ENCODE measurements at regions not wholly inside any gene's neighbourhood (a gene's known extent, or its start where the extent isn't known, plus 50 kb on each side); places are given as distances from the start of the nearest gene placed in this dataset.

DNA sequence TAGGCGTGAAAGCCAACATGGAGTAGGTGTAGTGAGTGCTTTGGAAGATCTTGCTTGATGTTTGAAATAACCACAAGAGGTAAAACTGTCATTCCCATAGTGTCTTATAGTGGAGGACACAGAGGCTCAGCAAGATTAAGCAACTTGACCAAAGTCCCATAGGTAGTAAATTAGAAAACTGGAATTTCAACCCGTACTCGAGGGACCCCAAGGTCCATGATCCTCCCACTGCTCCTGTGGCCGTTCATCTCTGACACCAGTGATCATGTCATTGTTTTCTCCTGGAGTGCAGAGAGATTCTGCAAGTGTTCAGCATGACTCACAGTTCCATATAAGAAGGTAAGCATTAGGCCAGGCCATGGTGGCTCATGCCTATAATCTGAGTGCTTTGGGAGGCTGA, 126.9 kb downstream of the FGF9 start:
- Mint-ChIP-seq H3K27me3 (peaks cover 14% of the 10 kb centered on the region), H3K4me3 (no peak overlapping the region), H3K4me1 (no peaks in the 10 kb centered on the region), H3K27ac (no peak overlapping the region), H3K36me3 (ENCODE audit: low read depth) (peaks cover 2% of the 10 kb centered on the region)
- H3K9me3 ChIP-seq (ENCODE audit: control insufficient read depth, low read length, poor library complexity, severe bottlenecking): no peaks in the 10 kb centered on the region
- no peak for ATAC-seq
- no peak for DNase-seq

DNA sequence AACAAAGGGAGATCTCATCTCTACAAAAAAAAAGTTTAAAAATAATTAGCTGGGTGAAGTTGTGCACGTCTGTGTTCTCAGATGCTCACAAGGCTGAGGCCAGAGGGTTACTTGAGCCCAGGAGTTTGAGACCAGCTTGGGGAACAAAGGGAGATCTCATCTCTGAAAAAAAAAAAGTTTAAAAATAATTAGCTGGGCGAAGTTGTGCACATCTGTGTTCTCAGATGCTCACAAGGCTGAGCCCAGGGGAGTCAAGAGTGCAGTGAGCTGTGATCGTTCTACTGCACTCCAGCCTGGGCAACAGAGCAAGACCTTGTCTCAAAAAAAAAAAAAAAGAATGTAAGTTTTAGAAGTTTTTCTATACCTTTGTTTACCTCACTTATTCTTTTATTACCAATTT, 127.3 kb downstream of the FGF9 start:
- no peak for DNase-seq
- Mint-ChIP-seq H3K4me3 (no peak overlapping the region), H3K27me3 (peaks cover 14% of the 10 kb centered on the region), H3K36me3 (ENCODE audit: low read depth) (peaks cover 2% of the 10 kb centered on the region), H3K4me1 (no peaks in the 10 kb centered on the region), H3K27ac (no peak overlapping the region)
- H3K9me3 ChIP-seq (ENCODE audit: control insufficient read depth, low read length, poor library complexity, severe bottlenecking): no peaks in the 10 kb centered on the region
- no peak for ATAC-seq

DNA sequence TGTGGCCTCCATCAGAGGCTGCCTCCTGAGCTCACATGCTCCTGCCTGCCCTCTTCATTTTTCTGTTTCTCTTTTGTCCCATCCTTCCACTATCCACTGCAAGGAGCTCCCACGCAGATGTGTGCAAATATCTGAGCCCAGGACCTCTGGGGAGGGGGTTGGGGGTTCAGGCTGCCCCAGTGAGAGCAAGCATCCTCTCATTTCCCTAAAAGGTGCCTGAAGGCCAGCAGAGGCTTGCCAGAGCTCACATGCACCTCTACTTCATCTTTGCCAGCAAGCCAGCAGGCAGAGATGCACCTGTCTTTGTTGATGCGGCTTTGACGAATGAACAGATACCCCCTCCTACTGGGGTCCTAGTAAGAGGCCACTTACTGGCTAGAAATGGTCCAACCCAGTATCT, 128.8 kb downstream of the FGF9 start:
- no peaks in the 10 kb centered on the region for H3K9me3 ChIP-seq (ENCODE audit: control insufficient read depth, low read length, poor library complexity, severe bottlenecking)
- Mint-ChIP-seq H3K27me3 (peaks cover 14% of the 10 kb centered on the region), H3K4me3 (no peak overlapping the region), H3K36me3 (ENCODE audit: low read depth) (peaks cover 2% of the 10 kb centered on the region), H3K27ac (no peak overlapping the region), H3K4me1 (no peaks in the 10 kb centered on the region)
- DNase-seq (no peak), ATAC-seq (no peak)

DNA sequence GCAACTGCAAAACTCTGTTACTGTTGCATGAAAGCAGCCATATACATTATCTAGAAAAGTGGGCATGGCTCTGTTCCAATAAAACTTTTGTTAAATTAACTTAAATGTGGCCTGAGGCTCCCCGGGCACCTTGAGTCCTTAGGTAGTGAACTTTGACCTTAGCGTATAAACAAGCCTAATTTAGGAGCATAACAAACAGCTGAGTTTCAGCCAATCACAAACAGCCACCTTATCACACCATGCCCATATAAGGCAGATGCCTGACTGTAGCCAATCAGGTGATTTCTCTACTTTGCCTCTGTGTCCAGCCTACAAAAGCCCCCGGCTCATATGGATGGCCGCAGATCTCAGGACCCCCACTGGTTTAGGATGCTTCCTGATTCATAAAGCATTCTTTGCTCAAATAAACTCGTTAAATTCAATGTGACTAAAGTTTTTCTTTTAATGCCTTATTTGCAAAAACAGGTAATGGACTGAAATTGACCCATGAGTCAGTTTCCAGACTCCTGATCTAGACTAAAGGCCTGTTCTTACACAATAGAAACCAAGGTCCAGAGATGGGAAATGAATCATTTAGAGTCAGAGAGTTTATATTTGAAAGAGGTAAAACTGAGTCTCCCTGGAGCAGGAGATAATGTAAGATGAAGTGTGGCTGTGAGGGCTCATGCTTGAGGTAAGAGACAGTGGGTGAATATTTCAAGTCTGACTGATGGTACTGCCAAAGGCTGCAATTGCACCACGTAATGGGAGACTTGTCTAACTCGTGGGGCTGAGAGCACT, 130.2 kb downstream of the FGF9 start:
- H3K27me3 Mint-ChIP-seq: peaks cover 2% of the 10 kb centered on the region
- no peaks in the 10 kb centered on the region for H3K4me1 Mint-ChIP-seq
- DNase-seq (no peak), ATAC-seq (no peak)
- no peak overlapping the region for H3K27ac Mint-ChIP-seq
- no peaks in the 10 kb centered on the region for H3K9me3 ChIP-seq (ENCODE audit: control insufficient read depth, low read length, poor library complexity, severe bottlenecking)
- H3K36me3 Mint-ChIP-seq (ENCODE audit: low read depth): peaks cover 2% of the 10 kb centered on the region
- no peak overlapping the region for H3K4me3 Mint-ChIP-seq

DNA sequence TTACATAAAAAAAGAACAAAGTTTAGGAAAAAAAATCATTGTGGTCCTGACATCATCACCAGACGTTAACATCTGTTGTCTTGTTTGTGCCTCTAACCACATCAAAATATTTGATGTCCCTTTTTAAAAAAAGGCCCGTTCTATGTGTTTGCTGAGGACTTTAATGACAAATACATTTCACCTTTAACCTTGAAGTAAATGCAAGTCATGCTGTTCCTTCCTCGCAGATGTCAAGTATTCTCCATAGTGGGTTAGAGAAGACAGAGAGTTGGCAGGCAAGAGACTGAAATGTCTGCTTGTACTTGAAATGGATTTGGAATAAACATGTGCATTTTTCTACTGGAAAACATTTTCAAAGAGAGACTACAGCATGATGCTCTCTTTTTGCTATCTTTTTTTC, 134.9 kb downstream of the FGF9 start:
- Mint-ChIP-seq H3K36me3 (ENCODE audit: low read depth) (peaks cover 4% of the 10 kb centered on the region), H3K27ac (no peak overlapping the region), H3K4me3 (no peak overlapping the region), H3K27me3 (peaks cover 19% of the 10 kb centered on the region), H3K4me1 (peaks cover 3% of the 10 kb centered on the region)
- no peaks in the 10 kb centered on the region for H3K9me3 ChIP-seq (ENCODE audit: control insufficient read depth, low read length, poor library complexity, severe bottlenecking)
- ATAC-seq (no peak), DNase-seq (no peak)

DNA sequence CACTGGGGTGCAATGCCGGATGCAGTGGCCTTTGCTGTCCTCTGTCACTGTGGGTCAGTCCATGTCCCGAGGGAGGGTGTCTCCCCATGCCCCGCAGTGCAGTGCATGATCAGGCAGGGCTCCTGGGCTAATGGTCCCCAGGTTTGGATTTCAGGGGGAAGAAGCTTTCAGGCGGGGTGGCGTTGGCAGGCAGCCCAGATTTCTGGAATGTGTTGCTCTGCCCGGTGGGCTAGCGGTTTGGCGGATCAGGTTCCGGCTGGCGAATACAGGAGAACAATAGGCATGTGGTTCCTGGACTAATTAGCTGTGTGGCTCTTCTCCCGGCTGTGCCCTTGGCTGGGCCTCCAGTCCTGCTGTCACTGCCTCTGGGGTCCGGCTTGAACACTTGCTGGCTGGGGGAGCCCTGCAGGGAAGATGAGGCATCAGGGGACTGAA, 141.3 kb downstream of the FGF9 start:
- no peak for ATAC-seq
- no peak overlapping the region for H3K4me3 Mint-ChIP-seq

DNA sequence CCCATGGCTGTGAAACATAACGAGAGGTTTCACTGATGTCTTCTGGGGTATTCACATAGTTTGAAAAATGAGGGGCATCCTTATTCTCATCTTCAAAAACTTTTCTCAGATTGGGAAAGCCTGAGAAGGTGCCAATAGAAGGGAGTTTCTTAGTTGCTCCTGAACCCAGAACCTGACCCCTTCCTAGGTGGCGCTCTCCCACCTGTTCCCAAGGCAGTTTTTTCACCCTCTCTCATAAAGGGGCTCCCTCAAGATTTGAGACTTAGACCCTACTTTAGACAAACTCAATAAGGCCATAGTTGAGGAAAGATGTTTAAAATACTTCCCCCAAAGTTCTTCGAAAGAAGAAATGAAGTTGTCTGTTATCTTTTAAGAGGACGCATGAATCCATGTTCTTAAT, 142.2 kb downstream of the FGF9 start:
- peaks cover 32% of the 10 kb centered on the region for H3K27me3 Mint-ChIP-seq
- peaks cover 2% of the 10 kb centered on the region for H3K36me3 Mint-ChIP-seq (ENCODE audit: low read depth)
- H3K4me1 Mint-ChIP-seq: peaks cover 3% of the 10 kb centered on the region

More for the DNA sequence above, 141.3 kb downstream of the FGF9 start:
- no peak for DNase-seq
- H3K4me1 Mint-ChIP-seq: peaks cover 3% of the 10 kb centered on the region
- H3K27me3 Mint-ChIP-seq: peaks cover 34% of the 10 kb centered on the region
- no peaks in the 10 kb centered on the region for H3K9me3 ChIP-seq (ENCODE audit: control insufficient read depth, low read length, poor library complexity, severe bottlenecking)
- peaks cover 2% of the 10 kb centered on the region for H3K36me3 Mint-ChIP-seq (ENCODE audit: low read depth)
- H3K27ac Mint-ChIP-seq: no peak overlapping the region

DNA sequence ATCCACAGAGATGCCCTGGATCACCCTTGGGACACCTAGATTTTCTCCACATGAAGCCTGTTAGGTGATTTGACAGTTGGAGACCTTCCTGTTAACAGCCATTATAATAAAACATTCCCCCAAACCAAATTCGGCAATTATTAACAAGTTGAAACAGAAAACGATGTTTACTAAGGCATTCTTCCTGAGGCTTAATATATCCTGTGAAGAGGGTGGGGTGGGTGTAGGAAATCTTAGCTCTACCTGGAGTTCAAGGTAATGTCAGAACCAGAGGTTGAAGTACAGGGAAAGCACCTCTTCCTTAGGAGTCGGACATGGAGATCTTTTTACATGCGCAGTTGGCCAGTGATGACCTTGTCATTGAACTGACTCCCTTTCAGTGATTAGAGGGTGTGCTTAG, 143.0 kb downstream of the FGF9 start:
- peaks cover 2% of the 10 kb centered on the region for H3K36me3 Mint-ChIP-seq (ENCODE audit: low read depth)
- ATAC-seq (no peak), DNase-seq (no peak)
- peaks cover 32% of the 10 kb centered on the region for H3K27me3 Mint-ChIP-seq
- no peaks in the 10 kb centered on the region for H3K9me3 ChIP-seq (ENCODE audit: control insufficient read depth, low read length, poor library complexity, severe bottlenecking)
- H3K4me3 Mint-ChIP-seq: no peak overlapping the region
- H3K27ac Mint-ChIP-seq: no peak overlapping the region
- peaks cover 3% of the 10 kb centered on the region for H3K4me1 Mint-ChIP-seq

More for the DNA sequence above, 142.2 kb downstream of the FGF9 start:
- no peaks in the 10 kb centered on the region for H3K9me3 ChIP-seq (ENCODE audit: control insufficient read depth, low read length, poor library complexity, severe bottlenecking)
- DNase-seq (no peak), ATAC-seq (no peak)
- Mint-ChIP-seq H3K27ac (no peak overlapping the region), H3K4me3 (no peak overlapping the region)

DNA sequence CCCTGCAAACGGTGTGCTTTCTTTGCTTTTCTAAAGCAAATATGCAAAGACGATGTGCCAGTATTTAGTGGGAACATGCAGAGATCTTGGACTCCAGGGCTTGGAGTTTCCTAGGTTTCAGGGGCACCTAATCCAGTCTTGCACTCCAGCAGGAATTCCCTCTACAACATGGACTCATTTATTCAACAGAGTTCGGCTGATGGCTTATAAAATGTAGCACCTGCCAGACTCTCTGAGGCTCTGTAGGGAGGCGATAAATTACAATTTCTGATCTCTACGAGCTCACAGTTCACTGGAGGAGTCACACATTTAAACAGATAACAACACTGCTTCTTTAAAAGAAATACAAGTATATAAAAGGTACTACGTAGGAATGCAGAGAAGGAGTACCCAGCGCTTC, 143.7 kb downstream of the FGF9 start:
- peaks cover 3% of the 10 kb centered on the region for H3K4me1 Mint-ChIP-seq
- no peak for DNase-seq
- peaks cover 2% of the 10 kb centered on the region for H3K36me3 Mint-ChIP-seq (ENCODE audit: low read depth)
- peaks cover 32% of the 10 kb centered on the region for H3K27me3 Mint-ChIP-seq
- no peaks in the 10 kb centered on the region for H3K9me3 ChIP-seq (ENCODE audit: control insufficient read depth, low read length, poor library complexity, severe bottlenecking)
- no peak overlapping the region for H3K27ac Mint-ChIP-seq
- H3K4me3 Mint-ChIP-seq: no peak overlapping the region
- no peak for ATAC-seq

DNA sequence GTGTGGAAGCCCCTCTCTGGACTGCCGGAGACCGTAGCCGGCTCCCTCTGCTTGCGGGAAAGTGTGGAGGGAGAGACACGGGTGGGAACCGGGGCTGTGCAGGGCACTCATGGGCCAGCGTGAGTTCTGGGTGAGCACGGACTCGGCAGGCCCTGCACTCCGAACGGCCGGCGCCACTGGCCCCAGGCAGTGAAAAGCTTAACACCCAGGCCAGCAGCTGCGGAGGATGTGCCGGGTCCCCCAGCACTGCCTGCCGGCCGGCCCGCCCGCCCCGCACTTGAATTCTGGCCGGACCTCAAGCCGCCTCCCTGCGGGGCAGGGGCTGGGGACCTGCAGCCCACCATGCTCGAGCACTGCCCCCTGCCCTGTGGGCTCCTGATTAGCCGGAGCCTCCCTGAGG, 147.0 kb downstream of the FGF9 start:
- ATAC-seq (no peak), DNase-seq (no peak)
- H3K9me3 ChIP-seq (ENCODE audit: control insufficient read depth, low read length, poor library complexity, severe bottlenecking): no peaks in the 10 kb centered on the region
- Mint-ChIP-seq H3K27ac (no peak overlapping the region), H3K4me1 (no peaks in the 10 kb centered on the region), H3K4me3 (no peak overlapping the region), H3K36me3 (ENCODE audit: low read depth) (no peaks in the 10 kb centered on the region), H3K27me3 (peaks cover 16% of the 10 kb centered on the region)

DNA sequence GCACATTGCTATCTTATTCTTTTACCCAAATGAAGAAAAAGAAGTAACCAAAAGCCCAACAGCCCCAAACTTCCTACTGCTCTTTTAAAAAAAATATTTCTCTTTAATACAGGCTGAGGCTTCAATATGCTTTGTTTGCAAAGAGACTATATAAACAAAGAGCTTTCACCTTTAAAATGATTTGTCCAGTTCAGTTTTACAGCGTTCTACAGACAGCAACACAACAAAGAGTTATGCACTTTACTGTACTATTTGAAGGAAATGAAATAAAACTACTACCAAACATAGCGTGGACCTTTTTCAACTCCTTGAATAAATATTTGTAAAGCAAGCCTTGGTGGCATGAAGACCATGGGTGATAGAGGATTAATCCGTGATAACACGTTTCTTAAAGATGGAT, 151.2 kb downstream of the FGF9 start:
- no peak for ATAC-seq
- DNase-seq: no peak
- no peaks in the 10 kb centered on the region for H3K4me1 Mint-ChIP-seq

DNA sequence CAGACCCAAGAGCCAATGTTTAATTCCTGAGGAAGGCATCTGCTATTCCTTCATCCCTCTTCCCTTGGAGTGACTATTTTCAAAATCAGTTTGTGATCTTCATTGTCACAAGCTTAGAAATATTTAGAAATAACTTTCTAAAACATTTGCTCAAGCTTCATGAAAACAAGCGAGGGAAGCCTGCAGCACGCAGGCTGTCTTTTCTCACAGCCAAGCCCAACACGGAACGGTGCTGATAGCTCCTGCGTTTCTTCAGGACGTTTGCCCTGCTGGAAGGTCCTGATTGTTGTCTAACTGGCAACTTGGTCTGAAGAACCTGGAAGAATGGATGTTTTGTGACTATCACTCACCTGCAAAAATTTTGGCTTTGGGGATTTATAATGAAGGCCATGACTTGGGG, 152.5 kb downstream of the FGF9 start:
- Mint-ChIP-seq H3K4me3 (no peak overlapping the region), H3K36me3 (ENCODE audit: low read depth) (no peaks in the 10 kb centered on the region), H3K27me3 (peaks cover 12% of the 10 kb centered on the region), H3K27ac (no peak overlapping the region), H3K4me1 (no peaks in the 10 kb centered on the region)
- no peaks in the 10 kb centered on the region for H3K9me3 ChIP-seq (ENCODE audit: control insufficient read depth, low read length, poor library complexity, severe bottlenecking)
- DNase-seq (no peak), ATAC-seq (no peak)

More for the DNA sequence above, 151.2 kb downstream of the FGF9 start:
- Mint-ChIP-seq H3K4me3 (no peak overlapping the region), H3K36me3 (ENCODE audit: low read depth) (no peaks in the 10 kb centered on the region), H3K27ac (no peak overlapping the region), H3K27me3 (peaks cover 8% of the 10 kb centered on the region)
- no peaks in the 10 kb centered on the region for H3K9me3 ChIP-seq (ENCODE audit: control insufficient read depth, low read length, poor library complexity, severe bottlenecking)

DNA sequence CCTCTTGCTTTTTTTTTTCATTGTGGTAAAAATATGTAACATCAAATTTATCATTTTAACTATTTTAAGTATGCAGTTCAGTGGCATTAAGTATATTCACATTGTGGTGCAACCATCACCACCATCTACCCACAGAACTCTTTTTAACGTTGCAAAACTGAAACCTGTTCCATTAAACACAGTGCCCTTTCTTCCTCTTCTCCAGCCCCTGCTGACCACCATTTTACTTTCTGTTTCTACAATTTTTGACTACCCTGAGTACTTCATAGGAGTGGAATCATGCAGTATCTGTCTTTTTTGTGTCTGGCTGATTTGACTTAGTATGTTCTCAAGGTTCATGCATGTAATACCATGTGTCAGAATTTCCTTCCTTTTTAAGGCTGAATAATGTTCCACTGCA, 153.1 kb downstream of the FGF9 start:
- no peak for DNase-seq
- H3K27me3 Mint-ChIP-seq: peaks cover 12% of the 10 kb centered on the region
- no peaks in the 10 kb centered on the region for H3K36me3 Mint-ChIP-seq (ENCODE audit: low read depth)
- H3K4me1 Mint-ChIP-seq: no peaks in the 10 kb centered on the region
- no peaks in the 10 kb centered on the region for H3K9me3 ChIP-seq (ENCODE audit: control insufficient read depth, low read length, poor library complexity, severe bottlenecking)
- no peak for ATAC-seq
- H3K27ac Mint-ChIP-seq: no peak overlapping the region
- H3K4me3 Mint-ChIP-seq: no peak overlapping the region

DNA sequence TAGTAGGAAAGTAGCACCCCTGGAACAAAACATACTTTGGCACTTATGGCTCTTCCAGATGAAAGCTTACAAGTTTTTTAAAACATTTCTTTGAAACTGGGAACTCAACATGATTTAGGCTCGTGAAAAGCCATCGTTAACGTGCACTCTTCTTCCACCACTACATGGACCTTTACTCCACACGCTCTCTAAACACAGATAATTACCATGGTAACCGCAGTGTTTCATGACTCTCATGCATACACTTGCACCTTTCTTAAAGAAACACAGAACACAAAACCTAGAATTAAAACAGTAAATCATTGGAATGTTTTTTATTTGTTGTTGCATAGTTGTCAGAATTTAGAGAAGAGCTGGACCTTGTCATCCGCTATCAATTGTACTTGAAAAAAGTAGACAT, 154.3 kb downstream of the FGF9 start:
- Mint-ChIP-seq H3K27me3 (peaks cover 14% of the 10 kb centered on the region), H3K4me3 (no peak overlapping the region), H3K4me1 (no peaks in the 10 kb centered on the region), H3K27ac (no peak overlapping the region), H3K36me3 (ENCODE audit: low read depth) (no peaks in the 10 kb centered on the region)
- no peaks in the 10 kb centered on the region for H3K9me3 ChIP-seq (ENCODE audit: control insufficient read depth, low read length, poor library complexity, severe bottlenecking)
- no peak for ATAC-seq
- no peak for DNase-seq
